ENCODE measurements at regions not wholly inside any gene's neighbourhood (a gene's known extent, or its start where the extent isn't known, plus 50 kb on each side); places are given as distances from the start of the nearest gene placed in this dataset.

DNA sequence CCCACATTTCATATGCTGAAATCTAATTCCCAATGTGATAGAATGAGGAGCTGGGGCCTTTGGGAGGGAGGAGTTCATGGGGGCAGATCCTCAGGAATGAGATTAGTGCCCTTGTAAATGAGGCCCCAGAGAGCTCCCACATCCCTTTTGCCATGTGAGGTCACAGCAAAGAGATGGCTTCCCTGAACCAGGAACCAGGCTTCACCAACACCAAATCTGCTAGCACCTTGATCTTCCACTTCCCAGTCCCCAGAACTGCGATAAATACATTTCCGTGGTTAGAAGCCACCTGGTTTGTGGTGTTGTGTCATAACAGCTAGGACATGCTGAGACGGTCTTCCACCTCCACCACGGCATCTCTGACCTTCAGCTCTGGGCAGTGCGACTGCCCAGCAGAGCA lies 62.1 kb downstream of the ING1 start:
- Histone ChIP-seq H2AFZ (ENCODE audit: low read length) (no peak overlapping the region), H3K79me2 (ENCODE audit: low read length) (no peaks in the 10 kb centered on the region), H3K4me1 (ENCODE audit: low read length) (no peaks in the 10 kb centered on the region), H3K4me3 (ENCODE audit: low read length) (no peak overlapping the region), H3K9me3 (replicated peaks; ENCODE audit: insufficient read depth, low read length) (no peaks in the 10 kb centered on the region), H3K4me2 (ENCODE audit: low read depth, low read length) (no peak overlapping the region), H3K27ac (ENCODE audit: low read length) (no peak overlapping the region), H3F3A (ENCODE audit: insufficient read depth, low read length) (no peaks in the 10 kb centered on the region), H3K27me3 (replicated peaks; ENCODE audit: insufficient read depth, low read length) (no peaks in the 10 kb centered on the region), H3K9ac (ENCODE audit: low read length) (no peak overlapping the region), H4K20me1 (ENCODE audit: insufficient read depth, low read length) (no peaks in the 10 kb centered on the region), H3K36me3 (replicated peaks; ENCODE audit: insufficient read depth, low read length) (no peaks in the 10 kb centered on the region), H3K9me2 (replicated peaks; ENCODE audit: insufficient read depth, low read length) (no peaks in the 10 kb centered on the region)
- DNase-seq: no peak
- no peak for TF ChIP-seq EZH2phosphoT487 (IDR thresholded peaks at IDR 0.05; ENCODE audit: low read length)
- no peak for TF ChIP-seq EZH2 (optimal IDR thresholded peaks at IDR 0.05; ENCODE audit: low read depth, low read length)

GRCh38 chr13:110777251-110777820 lies 63.8 kb downstream of the ING1 start:
- no peaks in the 10 kb centered on the region for H4K20me1 ChIP-seq (ENCODE audit: insufficient read depth, low read length)
- no peak for TF ChIP-seq EZH2 (optimal IDR thresholded peaks at IDR 0.05; ENCODE audit: low read depth, low read length)
- no peak for TF ChIP-seq EZH2phosphoT487 (IDR thresholded peaks at IDR 0.05; ENCODE audit: low read length)
- TF ChIP-seq, protein P1, sequence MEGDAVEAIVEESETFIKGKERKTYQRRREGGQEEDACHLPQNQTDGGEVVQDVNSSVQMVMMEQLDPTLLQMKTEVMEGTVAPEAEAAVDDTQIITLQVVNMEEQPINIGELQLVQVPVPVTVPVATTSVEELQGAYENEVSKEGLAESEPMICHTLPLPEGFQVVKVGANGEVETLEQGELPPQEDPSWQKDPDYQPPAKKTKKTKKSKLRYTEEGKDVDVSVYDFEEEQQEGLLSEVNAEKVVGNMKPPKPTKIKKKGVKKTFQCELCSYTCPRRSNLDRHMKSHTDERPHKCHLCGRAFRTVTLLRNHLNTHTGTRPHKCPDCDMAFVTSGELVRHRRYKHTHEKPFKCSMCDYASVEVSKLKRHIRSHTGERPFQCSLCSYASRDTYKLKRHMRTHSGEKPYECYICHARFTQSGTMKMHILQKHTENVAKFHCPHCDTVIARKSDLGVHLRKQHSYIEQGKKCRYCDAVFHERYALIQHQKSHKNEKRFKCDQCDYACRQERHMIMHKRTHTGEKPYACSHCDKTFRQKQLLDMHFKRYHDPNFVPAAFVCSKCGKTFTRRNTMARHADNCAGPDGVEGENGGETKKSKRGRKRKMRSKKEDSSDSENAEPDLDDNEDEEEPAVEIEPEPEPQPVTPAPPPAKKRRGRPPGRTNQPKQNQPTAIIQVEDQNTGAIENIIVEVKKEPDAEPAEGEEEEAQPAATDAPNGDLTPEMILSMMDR (IDR thresholded peaks at IDR 0.05; ENCODE audit: low read length): no peak
- no peak overlapping the region for H3K4me3 ChIP-seq (ENCODE audit: low read length)
- H3F3A ChIP-seq (ENCODE audit: insufficient read depth, low read length): no peaks in the 10 kb centered on the region
- H3K9me2 ChIP-seq (replicated peaks; ENCODE audit: insufficient read depth, low read length): no peaks in the 10 kb centered on the region
- no peaks in the 10 kb centered on the region for H3K27me3 ChIP-seq (replicated peaks; ENCODE audit: insufficient read depth, low read length)
- no peaks in the 10 kb centered on the region for H3K79me2 ChIP-seq (ENCODE audit: low read length)
- no peak for DNase-seq
- H3K27ac ChIP-seq (ENCODE audit: low read length): no peak overlapping the region
- no peak overlapping the region for H3K9ac ChIP-seq (ENCODE audit: low read length)
- no peaks in the 10 kb centered on the region for H3K9me3 ChIP-seq (replicated peaks; ENCODE audit: insufficient read depth, low read length)
- H2AFZ ChIP-seq (ENCODE audit: low read length): no peak overlapping the region
- H3K4me2 ChIP-seq (ENCODE audit: low read depth, low read length): no peak overlapping the region
- H3K4me1 ChIP-seq (ENCODE audit: low read length): no peaks in the 10 kb centered on the region
- H3K36me3 ChIP-seq (replicated peaks; ENCODE audit: insufficient read depth, low read length): no peaks in the 10 kb centered on the region

GRCh38 chr13:110779022-110779421 lies 65.5 kb downstream of the ING1 start:
- Histone ChIP-seq H3K4me1 (ENCODE audit: low read length) (no peaks in the 10 kb centered on the region), H3F3A (ENCODE audit: insufficient read depth, low read length) (no peaks in the 10 kb centered on the region), H3K4me3 (ENCODE audit: low read length) (no peak overlapping the region), H3K9ac (ENCODE audit: low read length) (no peak overlapping the region), H3K36me3 (replicated peaks; ENCODE audit: insufficient read depth, low read length) (no peaks in the 10 kb centered on the region), H3K4me2 (ENCODE audit: low read depth, low read length) (no peak overlapping the region), H3K27ac (ENCODE audit: low read length) (no peak overlapping the region), H3K27me3 (replicated peaks; ENCODE audit: insufficient read depth, low read length) (no peaks in the 10 kb centered on the region), H3K79me2 (ENCODE audit: low read length) (no peaks in the 10 kb centered on the region), H4K20me1 (ENCODE audit: insufficient read depth, low read length) (no peaks in the 10 kb centered on the region), H2AFZ (ENCODE audit: low read length) (no peak overlapping the region), H3K9me3 (replicated peaks; ENCODE audit: insufficient read depth, low read length) (no peaks in the 10 kb centered on the region), H3K9me2 (replicated peaks; ENCODE audit: insufficient read depth, low read length) (no peaks in the 10 kb centered on the region)
- TF ChIP-seq EZH2phosphoT487 (IDR thresholded peaks at IDR 0.05; ENCODE audit: low read length) (no peak), EZH2 (optimal IDR thresholded peaks at IDR 0.05; ENCODE audit: low read depth, low read length) (no peak)
- TF ChIP-seq, protein P1 (IDR thresholded peaks at IDR 0.05; ENCODE audit: low read length): no peak
- DNase-seq: no peak

- no peak overlapping the region for H3K4me3 ChIP-seq (ENCODE audit: low read length)
- no peaks in the 10 kb centered on the region for H3K27me3 ChIP-seq (replicated peaks; ENCODE audit: insufficient read depth, low read length)
- H3K4me2 ChIP-seq (ENCODE audit: low read depth, low read length): no peak overlapping the region
- no peaks in the 10 kb centered on the region for H3K4me1 ChIP-seq (ENCODE audit: low read length)
- no peaks in the 10 kb centered on the region for H3K9me3 ChIP-seq (replicated peaks; ENCODE audit: insufficient read depth, low read length)
- no peaks in the 10 kb centered on the region for H4K20me1 ChIP-seq (ENCODE audit: insufficient read depth, low read length)
- no peak overlapping the region for H2AFZ ChIP-seq (ENCODE audit: low read length)
- H3K27ac ChIP-seq (ENCODE audit: low read length): no peak overlapping the region
- no peaks in the 10 kb centered on the region for H3K36me3 ChIP-seq (replicated peaks; ENCODE audit: insufficient read depth, low read length)
- H3K9ac ChIP-seq (ENCODE audit: low read length): no peak overlapping the region
- H3F3A ChIP-seq (ENCODE audit: insufficient read depth, low read length): no peaks in the 10 kb centered on the region
- no peak for TF ChIP-seq EZH2phosphoT487 (IDR thresholded peaks at IDR 0.05; ENCODE audit: low read length)
- TF ChIP-seq EZH2 (optimal IDR thresholded peaks at IDR 0.05; ENCODE audit: low read depth, low read length): no peak
- TF ChIP-seq, protein P1 (IDR thresholded peaks at IDR 0.05; ENCODE audit: low read length): no peak
- H3K79me2 ChIP-seq (ENCODE audit: low read length): no peaks in the 10 kb centered on the region
- no peak for DNase-seq
- no peaks in the 10 kb centered on the region for H3K9me2 ChIP-seq (replicated peaks; ENCODE audit: insufficient read depth, low read length)
These were observed 66.9 kb downstream of the ING1 start for GRCh38 chr13:110780422-110780821.

All from MM.1S (cell line).